ENCODE measurements at regions not wholly inside any gene's neighbourhood (a gene's known extent, or its start where the extent isn't known, plus 50 kb on each side); places are given as distances from the start of the nearest gene placed in this dataset.
"Not testable (repeated sequence)": the region's sequence is repeated elsewhere in the genome, so short reads cannot be mapped to it uniquely, and the experiment has no call there.

GRCh38 chr11:98455500-98456307, 565.0 kb upstream of the CNTN5 start:
- peak in 1 of 2 donors; percentile 12 for DNase-seq

DNA sequence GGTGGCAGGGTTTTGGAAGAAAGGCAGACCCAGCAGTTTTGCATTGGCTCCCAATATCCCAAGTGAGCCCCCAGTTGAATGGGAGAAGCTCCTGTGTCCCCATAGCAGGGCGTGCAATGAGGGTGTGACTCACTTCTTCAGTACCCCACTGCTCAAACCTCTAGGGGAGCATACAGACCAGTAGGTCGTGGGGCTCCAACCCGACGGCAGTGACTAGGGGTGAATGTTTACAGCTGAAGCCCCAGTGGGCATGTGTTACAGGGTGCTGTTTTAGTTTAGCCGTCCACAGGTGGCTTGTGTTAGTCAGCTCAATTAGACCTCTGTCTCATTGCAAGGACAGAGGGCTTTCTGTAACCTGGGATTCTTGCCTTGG, 564.5 kb upstream of the CNTN5 start:
- DNase-seq = no peak

GRCh38 chr11:98495016-98495415, 525.7 kb upstream of the CNTN5 start:
- no peak for DNase-seq

GRCh38 chr11:98495601-98496000, 525.1 kb upstream of the CNTN5 start:
- DNase-seq = no peak

DNA sequence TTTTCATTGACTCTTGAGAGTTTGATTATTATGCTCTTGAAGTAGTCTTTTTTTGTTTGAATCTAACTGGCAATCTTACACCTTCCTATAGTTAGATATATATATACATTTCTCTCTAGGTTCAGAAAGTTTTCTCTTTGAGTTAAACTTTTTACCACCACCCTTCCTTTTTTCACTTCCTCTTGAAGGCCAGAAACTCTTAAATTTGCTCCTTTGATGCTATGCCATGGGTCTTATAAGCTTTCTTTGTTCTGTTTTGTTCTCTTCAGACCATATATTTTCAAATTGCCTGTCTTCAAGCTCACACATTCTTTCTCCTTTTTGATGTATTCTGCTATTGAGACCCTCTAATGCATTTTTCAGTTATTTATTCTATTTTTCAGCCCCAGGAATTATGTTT, 513.5 kb upstream of the CNTN5 start:
- DNase-seq = no peak

DNA sequence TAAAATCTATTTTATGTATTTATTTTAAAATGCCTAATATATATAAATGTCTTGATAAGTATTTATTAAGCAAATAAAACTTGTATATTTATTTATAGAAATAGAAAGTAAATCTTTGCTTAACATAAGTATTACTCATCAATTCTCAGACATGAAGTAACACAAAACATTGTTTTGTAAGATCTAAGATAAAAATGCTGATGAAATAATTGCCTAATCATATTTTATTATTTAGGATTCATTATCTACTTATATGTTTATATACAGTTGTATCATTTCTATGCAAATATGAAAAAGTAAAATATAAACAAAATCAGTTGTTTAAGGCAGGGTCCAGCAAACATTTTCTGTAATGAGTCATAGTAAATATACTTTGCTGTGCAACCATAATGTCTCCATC, 507.8 kb upstream of the CNTN5 start:
- no peak for DNase-seq

DNA sequence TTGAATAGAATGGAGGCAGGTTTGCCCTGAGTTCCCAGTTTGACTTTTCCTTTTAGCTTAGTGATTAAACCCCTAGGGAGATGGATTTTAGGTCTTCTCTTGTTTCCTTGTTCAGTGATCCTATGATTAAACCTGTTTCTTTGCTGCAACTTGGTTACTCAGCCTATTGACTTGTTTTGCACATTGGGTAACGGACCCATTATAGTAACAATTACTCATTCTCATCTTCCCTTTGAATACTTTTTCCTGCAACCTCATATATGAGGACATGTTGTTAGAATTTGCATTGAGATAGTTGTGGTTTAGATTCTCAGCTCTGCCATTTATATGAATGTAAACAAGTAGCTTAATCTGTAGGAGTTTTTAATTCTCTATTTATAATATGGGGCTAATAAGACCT, 489.2 kb upstream of the CNTN5 start:
- no peak for DNase-seq

- DNase-seq = no peak
These were observed 484.7 kb upstream of the CNTN5 start for GRCh38 chr11:98536023-98536422.

GRCh38 chr11:98538358-98538757, 482.4 kb upstream of the CNTN5 start:
- DNase-seq = not testable (repeated sequence)

DNA sequence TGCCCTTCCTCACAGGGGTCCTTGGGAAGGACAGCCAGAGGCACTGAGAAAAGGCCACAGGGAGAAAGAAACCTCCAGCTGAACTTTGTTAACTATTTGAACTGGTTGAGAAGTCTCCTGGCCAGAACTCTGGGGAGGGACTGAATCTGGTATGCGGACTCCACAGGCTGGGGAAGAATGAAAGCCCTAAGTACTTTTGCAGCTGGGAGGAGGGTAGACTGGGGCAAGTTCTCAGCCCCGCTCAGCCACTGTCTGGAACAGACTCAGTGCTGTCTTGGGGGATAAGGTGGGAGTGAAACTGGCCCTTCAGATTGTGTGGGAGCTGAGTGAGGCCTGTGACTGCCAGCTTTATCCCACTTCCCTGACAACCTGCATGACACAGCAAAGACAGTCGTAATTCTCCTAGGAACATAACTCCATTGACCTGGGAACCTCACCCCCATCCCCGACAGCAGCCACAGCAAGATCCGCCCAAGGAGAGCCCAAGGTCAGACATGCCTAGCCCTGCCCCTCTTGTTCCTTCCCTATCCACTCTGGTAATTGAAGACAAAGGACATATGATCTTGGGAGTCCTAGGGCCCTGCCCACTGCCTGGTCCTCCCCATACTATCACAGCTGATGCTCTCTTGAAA, 475.1 kb upstream of the CNTN5 start:
- DNase-seq = no peak

GRCh38 chr11:98549571-98549970, 471.2 kb upstream of the CNTN5 start:
- DNase-seq = no peak

GRCh38 chr11:98559961-98560360, 460.8 kb upstream of the CNTN5 start:
- no peak for DNase-seq

- DNase-seq = no peak
These were observed 459.5 kb upstream of the CNTN5 start for GRCh38 chr11:98561252-98561651.

- DNase-seq = no peak
These were observed 458.8 kb upstream of the CNTN5 start for GRCh38 chr11:98561877-98562395.

DNA sequence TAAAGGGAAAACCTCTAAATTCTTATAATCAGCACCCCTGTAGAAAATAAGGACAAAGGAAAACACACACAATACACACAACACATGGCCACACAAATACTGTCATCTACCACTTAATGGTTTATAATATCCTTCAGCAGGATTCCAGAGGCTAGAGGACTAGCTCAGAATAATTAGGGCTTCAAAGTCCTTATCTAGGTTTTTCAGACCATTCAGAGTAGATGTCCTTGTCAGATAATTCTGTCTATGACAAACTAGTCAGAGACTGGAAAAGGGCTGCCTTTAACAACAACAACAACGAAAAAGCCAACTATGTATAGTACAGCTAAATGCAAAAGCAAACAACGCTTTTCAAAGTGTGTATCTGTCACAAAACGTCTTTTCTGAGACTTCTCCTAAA, 456.5 kb upstream of the CNTN5 start:
- DNase-seq = no peak

GRCh38 chr11:98564881-98565280, 455.9 kb upstream of the CNTN5 start:
- no peak for DNase-seq

GRCh38 chr11:98565311-98565710, 455.4 kb upstream of the CNTN5 start:
- DNase-seq = no peak

DNA sequence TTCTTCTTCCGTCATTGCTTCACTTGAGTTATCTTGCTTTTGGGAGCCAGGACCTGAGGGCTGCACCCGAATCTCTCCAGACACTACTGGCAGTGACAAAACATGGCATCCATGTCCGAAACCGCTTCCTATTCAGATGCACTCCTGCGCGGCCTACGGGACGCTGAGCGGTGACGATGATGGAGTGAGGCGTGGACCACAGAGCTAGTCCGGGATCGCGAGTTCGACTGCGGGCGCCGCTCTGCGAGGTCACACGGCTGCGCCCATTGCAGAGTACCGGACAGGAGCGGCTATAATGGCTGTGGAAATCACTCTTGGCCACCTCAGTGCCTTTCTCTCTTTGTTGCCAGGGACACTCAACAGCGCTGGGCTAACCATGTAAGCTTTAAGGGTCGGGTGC, 453.8 kb upstream of the CNTN5 start:
- DNase-seq = no peak

GRCh38 chr11:98568013-98568412, 452.7 kb upstream of the CNTN5 start:
- DNase-seq = peak in 1 of 2 donors; percentile 21

DNA sequence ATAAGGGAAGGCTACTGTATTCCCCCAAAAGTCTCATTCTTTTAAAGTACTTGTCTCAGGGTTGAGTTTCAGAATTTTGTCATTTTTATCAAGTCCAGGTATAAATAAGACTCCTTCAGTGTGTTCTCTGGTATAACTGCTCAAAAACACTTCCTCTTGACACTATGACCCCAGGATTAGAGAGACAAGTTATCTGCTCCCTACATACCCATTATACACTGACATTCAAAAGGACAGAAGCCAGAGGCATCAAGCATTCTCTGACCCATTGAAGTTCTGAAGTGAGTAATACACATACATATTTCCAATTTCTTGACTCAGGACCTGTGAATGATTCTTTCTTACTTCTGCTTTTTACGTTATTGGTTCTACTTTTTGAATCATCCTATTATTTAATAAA, 447.8 kb upstream of the CNTN5 start:
- no peak for DNase-seq

DNA sequence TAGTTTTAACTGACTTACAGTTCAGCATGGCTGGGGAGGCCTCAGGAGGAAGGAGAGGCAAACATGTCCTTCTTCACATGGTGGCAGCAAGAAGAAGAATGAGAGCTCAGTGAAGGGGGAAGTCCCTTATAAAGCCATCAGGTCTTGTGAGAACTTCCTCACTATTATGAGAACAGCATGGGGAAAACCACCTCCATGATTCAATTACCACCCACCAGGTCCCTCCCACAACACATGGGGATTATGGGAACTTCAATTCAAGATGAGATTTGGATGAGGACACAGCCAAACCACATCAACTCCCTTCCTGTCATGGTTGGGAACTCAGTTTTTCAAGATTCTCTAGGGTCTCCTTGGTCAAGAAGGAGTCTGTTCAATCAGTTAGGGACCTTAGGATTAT, 432.9 kb upstream of the CNTN5 start:
- no peak for DNase-seq

DNA sequence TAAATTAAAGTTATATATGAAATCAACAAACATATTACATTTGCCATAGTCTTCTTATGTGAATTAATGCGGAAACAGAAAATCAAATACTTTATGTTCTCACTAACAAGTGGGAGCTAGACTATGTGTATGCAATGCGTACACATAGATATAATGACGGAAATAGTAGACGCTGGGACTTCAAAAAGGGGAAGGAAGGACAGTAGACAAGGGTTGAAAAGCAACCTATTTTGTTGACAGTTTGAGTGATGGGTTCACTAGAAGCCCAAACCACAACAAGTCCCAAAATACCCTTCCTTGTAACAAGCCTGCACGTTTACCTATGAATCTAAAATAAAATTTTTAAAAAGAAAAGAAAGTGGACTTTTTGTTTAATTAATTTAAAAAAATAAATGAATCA, 430.8 kb upstream of the CNTN5 start:
- no peak for DNase-seq

- no peak for DNase-seq
These were observed 420.6 kb upstream of the CNTN5 start for GRCh38 chr11:98600103-98600502.

Data from hippocampal formation (tissue), 2 donors.